RWPE1 (cell line): ENCODE measurements at regions not wholly inside any gene's neighbourhood (a gene's known extent, or its start where the extent isn't known, plus 50 kb on each side); places are given as distances from the start of the nearest gene placed in this dataset.

Experiments used
- CTCF ChIA-PET: fragments of 350-600 bp; sonication (Branson Sonifier 250); formaldehyde crosslinking; extraction: SDS; loops from one replicate; lab custom pipeline; 2021; lab: Yijun Ruan, JAX
- POLR2A ChIA-PET: fragments of 400-600 bp; formaldehyde crosslinking; extraction: SDS; loops from one replicate; lab custom pipeline; 2020; ENCODE audit warnings: antibody characterized with exemption; ENCODE audit not compliant: low non-redundant PET; lab: Yijun Ruan, JAX
- DNase-seq: peaks from one replicate; pipeline ENCODE4 v3.0.0; 2012; ENCODE audit warnings: low spot score
- H3K27ac ChIP-seq: fragments of 450-650 bp; 2 replicates; pipeline ENCODE4 v1.5.1; 2017
- TF ChIP-seq, protein P1 (sequence below): fragments of 450-650 bp; conservative IDR thresholded peaks from 2 replicates; pipeline ENCODE4 v1.5.1; 2017; ENCODE audit warnings: low read depth, mild to moderate bottlenecking

DNA sequence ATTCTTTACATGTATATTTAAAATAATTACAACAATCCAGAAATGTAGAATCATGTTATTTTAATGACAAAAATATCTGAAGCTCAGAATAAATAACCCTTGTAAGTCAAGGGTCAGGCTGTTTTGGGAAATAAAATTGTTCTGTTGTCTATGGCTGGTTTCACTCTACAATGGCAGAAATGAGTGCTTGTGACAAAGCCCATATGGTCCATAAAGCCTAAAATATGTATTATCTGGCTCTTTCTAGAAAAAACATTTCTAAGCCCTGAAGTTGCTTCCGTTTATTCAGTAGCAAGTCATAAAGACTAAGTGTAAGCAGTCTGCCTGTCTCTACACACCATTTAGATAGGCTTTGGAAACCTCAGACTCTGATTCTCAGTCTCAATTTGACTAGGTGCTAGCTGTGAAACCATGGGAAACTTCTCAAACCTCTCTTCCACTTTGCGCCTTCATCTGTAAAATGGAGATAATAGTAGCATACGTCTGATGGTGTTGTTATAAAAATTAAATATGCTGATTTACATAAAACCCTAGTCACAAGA is 365.7 kb upstream of the CA10 start:
- ChIA-PET POLR2A (no interaction called here), CTCF (interaction anchor here (0.6 kb wide), 1 partner anchor 681 kb away, joined by 3 read pairs; no protein-coding TSS in a partner anchor)
- no peak for DNase-seq
- no peak overlapping the region for H3K27ac ChIP-seq
- TF ChIP-seq, protein P1, sequence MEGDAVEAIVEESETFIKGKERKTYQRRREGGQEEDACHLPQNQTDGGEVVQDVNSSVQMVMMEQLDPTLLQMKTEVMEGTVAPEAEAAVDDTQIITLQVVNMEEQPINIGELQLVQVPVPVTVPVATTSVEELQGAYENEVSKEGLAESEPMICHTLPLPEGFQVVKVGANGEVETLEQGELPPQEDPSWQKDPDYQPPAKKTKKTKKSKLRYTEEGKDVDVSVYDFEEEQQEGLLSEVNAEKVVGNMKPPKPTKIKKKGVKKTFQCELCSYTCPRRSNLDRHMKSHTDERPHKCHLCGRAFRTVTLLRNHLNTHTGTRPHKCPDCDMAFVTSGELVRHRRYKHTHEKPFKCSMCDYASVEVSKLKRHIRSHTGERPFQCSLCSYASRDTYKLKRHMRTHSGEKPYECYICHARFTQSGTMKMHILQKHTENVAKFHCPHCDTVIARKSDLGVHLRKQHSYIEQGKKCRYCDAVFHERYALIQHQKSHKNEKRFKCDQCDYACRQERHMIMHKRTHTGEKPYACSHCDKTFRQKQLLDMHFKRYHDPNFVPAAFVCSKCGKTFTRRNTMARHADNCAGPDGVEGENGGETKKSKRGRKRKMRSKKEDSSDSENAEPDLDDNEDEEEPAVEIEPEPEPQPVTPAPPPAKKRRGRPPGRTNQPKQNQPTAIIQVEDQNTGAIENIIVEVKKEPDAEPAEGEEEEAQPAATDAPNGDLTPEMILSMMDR = no peak

- DNase-seq = no peak
- H3K27ac ChIP-seq = no peak overlapping the region
- TF ChIP-seq, protein P1 = no peak
- POLR2A ChIA-PET = no interaction called here
- CTCF ChIA-PET = interaction anchor here (0.7 kb wide), 1 partner anchor 220 kb away, joined by 3 read pairs; no protein-coding TSS in a partner anchor
Measured at GRCh38 chr17:52517176-52517575, 358.7 kb upstream of the CA10 start.

GRCh38 chr17:52515927-52516326 is 357.4 kb upstream of the CA10 start:
- TF ChIP-seq, protein P1 = no peak
- no peak for DNase-seq
- ChIA-PET CTCF (no interaction called here), POLR2A (no interaction called here)
- H3K27ac ChIP-seq = no peak overlapping the region

- CTCF ChIA-PET = no interaction called here
- TF ChIP-seq, protein P1 = no peak
- DNase-seq = peak; percentile 3
- POLR2A ChIA-PET = no interaction called here
- no peak overlapping the region for H3K27ac ChIP-seq
Measured at GRCh38 chr17:52505601-52506000, 347.1 kb upstream of the CA10 start.

DNA sequence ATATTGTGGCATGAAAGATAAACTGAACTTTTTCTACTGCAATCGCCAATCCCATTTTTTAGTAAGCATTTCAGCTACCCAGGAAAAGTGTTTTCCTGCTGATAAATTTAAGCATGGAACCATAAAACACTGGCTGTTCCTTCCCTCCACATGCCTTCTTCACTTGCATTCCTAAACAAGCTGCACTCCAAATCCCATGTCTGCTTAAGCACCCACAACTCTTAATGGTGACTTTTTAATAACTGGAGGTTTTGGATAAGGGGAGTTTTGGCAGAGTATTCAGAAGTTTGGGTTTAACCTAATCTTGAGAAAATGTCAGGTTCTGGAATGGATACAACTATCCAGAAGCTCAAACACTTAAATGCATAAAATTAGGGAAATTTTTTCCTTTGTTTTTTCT is 345.6 kb upstream of the CA10 start:
- ChIA-PET POLR2A (no interaction called here), CTCF (no interaction called here)
- DNase-seq = no peak
- TF ChIP-seq, protein P1 = no peak
- no peak overlapping the region for H3K27ac ChIP-seq

- CTCF ChIA-PET = no interaction called here
Measured at GRCh38 chr17:52495646-52496045, 337.1 kb upstream of the CA10 start.

More at GRCh38 chr17:52495646-52496045, 337.1 kb upstream of the CA10 start:
- TF ChIP-seq, protein P1 = no peak
- DNase-seq = no peak
- POLR2A ChIA-PET = no interaction called here
- no peak overlapping the region for H3K27ac ChIP-seq
